ENCODE measurements at regions not wholly inside any gene's neighbourhood (a gene's known extent, or its start where the extent isn't known, plus 50 kb on each side); places are given as distances from the start of the nearest gene placed in this dataset.

GRCh38 chr5:91468651-91469422 lies 85.7 kb upstream of the ARRDC3 start:
- no peaks in the 10 kb centered on the region for H3K36me3 ChIP-seq (ENCODE audit: insufficient read depth, low read length)
- no peak overlapping the region for H2AFZ ChIP-seq (ENCODE audit: low read depth, low read length)
- no peaks in the 10 kb centered on the region for H3F3A ChIP-seq (ENCODE audit: insufficient read depth, low read length, poor library complexity, severe bottlenecking)
- H3K4me2 ChIP-seq (ENCODE audit: low read length) = no peak overlapping the region
- no peak for TF ChIP-seq SMC3 (conservative IDR thresholded peaks at IDR 0.05; ENCODE audit: poor library complexity)
- no peak for TF ChIP-seq RAD21 (conservative IDR thresholded peaks at IDR 0.05)
- TF ChIP-seq POLR2AphosphoS5 (IDR thresholded peaks at IDR 0.05) = no peak
- no peak for TF ChIP-seq EP300 (conservative IDR thresholded peaks at IDR 0.05; ENCODE audit: poor library complexity, severe bottlenecking)
- no peak for TF ChIP-seq MXI1 (conservative IDR thresholded peaks at IDR 0.05; ENCODE audit: poor library complexity, severe bottlenecking)
- no peak for TF ChIP-seq TAF1 (IDR thresholded peaks at IDR 0.05; ENCODE audit: low read depth)
- TF ChIP-seq, protein P1, sequence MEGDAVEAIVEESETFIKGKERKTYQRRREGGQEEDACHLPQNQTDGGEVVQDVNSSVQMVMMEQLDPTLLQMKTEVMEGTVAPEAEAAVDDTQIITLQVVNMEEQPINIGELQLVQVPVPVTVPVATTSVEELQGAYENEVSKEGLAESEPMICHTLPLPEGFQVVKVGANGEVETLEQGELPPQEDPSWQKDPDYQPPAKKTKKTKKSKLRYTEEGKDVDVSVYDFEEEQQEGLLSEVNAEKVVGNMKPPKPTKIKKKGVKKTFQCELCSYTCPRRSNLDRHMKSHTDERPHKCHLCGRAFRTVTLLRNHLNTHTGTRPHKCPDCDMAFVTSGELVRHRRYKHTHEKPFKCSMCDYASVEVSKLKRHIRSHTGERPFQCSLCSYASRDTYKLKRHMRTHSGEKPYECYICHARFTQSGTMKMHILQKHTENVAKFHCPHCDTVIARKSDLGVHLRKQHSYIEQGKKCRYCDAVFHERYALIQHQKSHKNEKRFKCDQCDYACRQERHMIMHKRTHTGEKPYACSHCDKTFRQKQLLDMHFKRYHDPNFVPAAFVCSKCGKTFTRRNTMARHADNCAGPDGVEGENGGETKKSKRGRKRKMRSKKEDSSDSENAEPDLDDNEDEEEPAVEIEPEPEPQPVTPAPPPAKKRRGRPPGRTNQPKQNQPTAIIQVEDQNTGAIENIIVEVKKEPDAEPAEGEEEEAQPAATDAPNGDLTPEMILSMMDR (IDR thresholded peaks at IDR 0.05; ENCODE audit: poor library complexity, severe bottlenecking) = no peak
- no peak overlapping the region for H3K27ac ChIP-seq (ENCODE audit: low read length)
- no peaks in the 10 kb centered on the region for H3K9me3 ChIP-seq (ENCODE audit: low read length)
- H3K27me3 ChIP-seq (ENCODE audit: insufficient read depth, low read depth, low read length) = no peaks in the 10 kb centered on the region
- no peaks in the 10 kb centered on the region for H4K20me1 ChIP-seq (ENCODE audit: insufficient read depth)
- H3K79me2 ChIP-seq (replicated peaks; ENCODE audit: insufficient read depth, low read length) = no peaks in the 10 kb centered on the region
- H3K9me2 ChIP-seq (ENCODE audit: insufficient read depth, low read length) = no peaks in the 10 kb centered on the region
- H3K4me3 ChIP-seq (ENCODE audit: low read length) = no peak overlapping the region
- no peak overlapping the region for H3K9ac ChIP-seq (ENCODE audit: low read length)

- Histone ChIP-seq H3K4me3 (ENCODE audit: low read length) (no peak overlapping the region), H3K79me2 (replicated peaks; ENCODE audit: insufficient read depth, low read length) (no peaks in the 10 kb centered on the region), H3K9me3 (ENCODE audit: low read length) (no peaks in the 10 kb centered on the region), H3K4me2 (ENCODE audit: low read length) (no peak overlapping the region), H3K9me2 (ENCODE audit: insufficient read depth, low read length) (no peaks in the 10 kb centered on the region), H2AFZ (ENCODE audit: low read depth, low read length) (no peak overlapping the region), H3K27me3 (ENCODE audit: insufficient read depth, low read depth, low read length) (no peaks in the 10 kb centered on the region), H3K27ac (ENCODE audit: low read length) (no peak overlapping the region), H3K36me3 (ENCODE audit: insufficient read depth, low read length) (no peaks in the 10 kb centered on the region), H3F3A (ENCODE audit: insufficient read depth, low read length, poor library complexity, severe bottlenecking) (no peaks in the 10 kb centered on the region), H3K9ac (ENCODE audit: low read length) (no peak overlapping the region), H4K20me1 (ENCODE audit: insufficient read depth) (no peaks in the 10 kb centered on the region)
- TF ChIP-seq SMC3 (conservative IDR thresholded peaks at IDR 0.05; ENCODE audit: poor library complexity) (no peak), RAD21 (conservative IDR thresholded peaks at IDR 0.05) (no peak), EZH2 (IDR thresholded peaks at IDR 0.05; ENCODE audit: borderline replicate concordance, insufficient read depth, low read length, poor library complexity, severe bottlenecking) (no peak), POLR2AphosphoS5 (IDR thresholded peaks at IDR 0.05) (no peak), TAF1 (IDR thresholded peaks at IDR 0.05; ENCODE audit: low read depth) (no peak)
- TF ChIP-seq, protein P1 (IDR thresholded peaks at IDR 0.05; ENCODE audit: poor library complexity, severe bottlenecking) = no peak
These were observed 81.9 kb upstream of the ARRDC3 start for GRCh38 chr5:91464886-91465646.
